H1 (cell line): ENCODE measurements at regions not wholly inside any gene's neighbourhood (a gene's known extent, or its start where the extent isn't known, plus 50 kb on each side); places are given as distances from the start of the nearest gene placed in this dataset.
A peak's percentile ranks its signal among the peaks of the same experiment; 100 is the strongest.

Experiments
- CTCF ChIA-PET: fragments of 300-600 bp; sonication (Branson Sonifier 250); formaldehyde crosslinking; loops from one replicate; lab custom pipeline; 2021; ENCODE audit not compliant: partially characterized antibody; lab: Charles Lee
- POLR2A ChIA-PET: fragments of 300-600 bp; sonication (Branson Sonifier 250); formaldehyde crosslinking; loops from one replicate; lab custom pipeline; 2021; ENCODE audit warnings: inconsistent platforms; ENCODE audit not compliant: partially characterized antibody; lab: Charles Lee
- DNase-seq, 2 experiments: peaks; one replicate each; pipeline versions ENCODE4 v3.0.0 to v3.0.0-alpha.2; 2010 to 2022; ENCODE audit warnings: low spot score in 2 of 2, low read depth in 1 of 2, mixed read lengths in 1 of 2
- FAIRE-seq: peaks from 2 replicates; lab custom pipeline; 2011; peaks lifted over from hg19 to GRCh38; lab: Jason Lieb, UNC
- H2AFZ ChIP-seq: 2 replicates; pipeline ENCODE4 v1.8.1; 2012; ENCODE audit warnings: low read length, inconsistent platforms
- H2AK5ac ChIP-seq: 2 replicates; pipeline ENCODE4 v1.6.1; 2013; ENCODE audit warnings: low read depth, low read length
- H2BK120ac ChIP-seq: replicated peaks from 2 replicates; pipeline ENCODE3; 2013; ENCODE audit warnings: low read depth, low read length, inconsistent platforms
- H2BK12ac ChIP-seq: 2 replicates; pipeline ENCODE4 v1.6.1; 2013; ENCODE audit warnings: low read depth, low read length
- H2BK15ac ChIP-seq: 2 replicates; pipeline ENCODE4 v1.6.1; 2013; ENCODE audit warnings: low read length
- H2BK20ac ChIP-seq: 2 replicates; pipeline ENCODE4 v1.6.1; 2013; ENCODE audit warnings: low read length
- H2BK5ac ChIP-seq: 2 replicates; pipeline ENCODE4 v1.6.1; 2013; ENCODE audit warnings: low read depth, low read length
- H3K14ac ChIP-seq: 2 replicates; pipeline ENCODE4 v1.6.1; 2013; ENCODE audit warnings: inconsistent platforms; ENCODE audit not compliant: insufficient read length
- H3K18ac ChIP-seq: 2 replicates; pipeline ENCODE4 v1.6.1; 2013; ENCODE audit warnings: low read length; ENCODE audit errors: extremely low read depth
- H3K23ac ChIP-seq: 2 replicates; pipeline ENCODE4 v1.6.1; 2013; ENCODE audit warnings: inconsistent platforms; ENCODE audit not compliant: insufficient read length
- H3K23me2 ChIP-seq: 2 replicates; pipeline ENCODE4 v1.6.1; 2013; ENCODE audit warnings: low read depth, low read length
- H3K27ac ChIP-seq: 2 replicates; pipeline ENCODE4 v1.6.1; 2011; ENCODE audit warnings: low read depth, low read length, inconsistent platforms
- H3K27me3 ChIP-seq, 4 experiments: replicated peaks in 1 of 4; 1 replicate in 1 of 4; 2 replicates in 3 of 4; pipeline versions ENCODE4 v1.6.1 to v1.8.1; 2011 to 2013; ENCODE audit warnings: low read length in 3 of 4, mild to moderate bottlenecking in 3 of 4, inconsistent platforms in 2 of 4, mixed read lengths in 2 of 4, moderate library complexity in 1 of 4; ENCODE audit not compliant: control insufficient read depth in 3 of 4, insufficient read depth in 3 of 4; ENCODE audit errors: extremely low read depth in 1 of 4
- H3K36me3 ChIP-seq, 4 experiments: 2 replicates each; pipeline versions ENCODE4 v1.6.1 to v1.8.1; 2011 to 2013; ENCODE audit warnings: mild to moderate bottlenecking in 4 of 4, low read length in 3 of 4, moderate library complexity in 2 of 4, control low read depth in 1 of 4, inconsistent platforms in 1 of 4; ENCODE audit not compliant: insufficient read depth in 4 of 4, control insufficient read depth in 2 of 4
- H3K4ac ChIP-seq: replicated peaks from 2 replicates; pipeline ENCODE3; 2013; ENCODE audit warnings: low read length, low read depth, mixed read lengths, inconsistent platforms; ENCODE audit not compliant: insufficient read length
- H3K4me1 ChIP-seq, 4 experiments: replicated peaks in 1 of 4; 1 replicate in 1 of 4; 2 replicates in 3 of 4; pipeline versions ENCODE4 v1.6.1 to v1.8.1; 2011 to 2013; ENCODE audit warnings: low read length in 3 of 4, inconsistent platforms in 2 of 4, mixed read lengths in 1 of 4; ENCODE audit not compliant: insufficient read depth in 4 of 4, control insufficient read depth in 3 of 4
- H3K4me2 ChIP-seq, 2 experiments: 2 replicates each; pipeline versions ENCODE4 v1.6.1 to v1.8.1; 2011 to 2013; ENCODE audit warnings: low read depth in 2 of 2, low read length in 2 of 2, control low read depth in 1 of 2, inconsistent platforms in 1 of 2, mild to moderate bottlenecking in 1 of 2; ENCODE audit not compliant: insufficient read depth in 1 of 2
- H3K4me3 ChIP-seq, 4 experiments: fragments of 200-600, 300-600 bp in 1 of 4; sonication (generic), shearing (Covaris generic), sonication (Bioruptor Twin) in 1 of 4; 2 replicates each; pipeline versions ENCODE4 v1.5.1 to v1.8.1; 2011 to 2016; ENCODE audit warnings: low read length in 4 of 4, low read depth in 3 of 4, control low read depth in 2 of 4, inconsistent platforms in 2 of 4, mild to moderate bottlenecking in 2 of 4, mixed read lengths in 1 of 4, moderate library complexity in 1 of 4; ENCODE audit not compliant: insufficient read depth in 2 of 4; ENCODE audit errors: extremely low read depth in 1 of 4
- H3K56ac ChIP-seq: replicated peaks from 2 replicates; pipeline ENCODE3; 2013; ENCODE audit warnings: low read depth, mild to moderate bottlenecking, mixed read lengths, low read length, inconsistent platforms; ENCODE audit not compliant: insufficient read length
- H3K79me1 ChIP-seq: 2 replicates; pipeline ENCODE4 v1.6.1; 2013; ENCODE audit warnings: low read depth, low read length, control low read depth
- H3K79me2 ChIP-seq, 2 experiments: 2 replicates each; pipeline versions ENCODE4 v1.6.1 to v1.8.1; 2012 to 2013; ENCODE audit warnings: low read length in 2 of 2, mild to moderate bottlenecking in 2 of 2, inconsistent platforms in 1 of 2; ENCODE audit not compliant: insufficient read depth in 2 of 2, control insufficient read depth in 1 of 2
- H3K9ac ChIP-seq, 4 experiments: replicated peaks in 1 of 4; 1 replicate in 1 of 4; 2 replicates in 3 of 4; pipeline versions ENCODE4 v1.6.1 to v1.8.1; 2011 to 2013; ENCODE audit warnings: low read depth in 3 of 4, low read length in 3 of 4, control low read depth in 2 of 4, mild to moderate bottlenecking in 2 of 4, moderate library complexity in 2 of 4, inconsistent platforms in 1 of 4; ENCODE audit errors: extremely low read depth in 1 of 4
- H3K9me3 ChIP-seq, 2 experiments: 2 replicates each; pipeline versions ENCODE4 v1.6.1 to v1.8.1; 2012 to 2013; ENCODE audit warnings: mild to moderate bottlenecking in 2 of 2, moderate library complexity in 2 of 2, control low read depth in 1 of 2, inconsistent platforms in 1 of 2, low read depth in 1 of 2, low read length in 1 of 2, mixed read lengths in 1 of 2; ENCODE audit not compliant: insufficient read depth in 2 of 2
- H4K20me1 ChIP-seq, 2 experiments: replicated peaks in 1 of 2; 2 replicates each; pipeline versions ENCODE3 to v1.8.1; 2011 to 2013; ENCODE audit warnings: inconsistent platforms in 2 of 2, low read length in 2 of 2, mild to moderate bottlenecking in 1 of 2; ENCODE audit not compliant: insufficient read depth in 2 of 2, control insufficient read depth in 1 of 2
- H4K5ac ChIP-seq: 2 replicates; pipeline ENCODE4 v1.6.1; 2013; ENCODE audit warnings: low read length, low read depth, mixed read lengths, inconsistent platforms; ENCODE audit not compliant: insufficient read length
- H4K8ac ChIP-seq: 2 replicates; pipeline ENCODE4 v1.8.0; 2013; ENCODE audit warnings: mild to moderate bottlenecking, moderate library complexity, low read length, inconsistent platforms; ENCODE audit not compliant: insufficient read depth; ENCODE audit errors: extremely low read depth
- H4K91ac ChIP-seq: replicated peaks from 2 replicates; pipeline ENCODE3; 2013; ENCODE audit warnings: low read length, mixed read lengths, inconsistent platforms; ENCODE audit not compliant: insufficient read length
- BCL11A ChIP-seq, 2 experiments: IDR thresholded peaks; one replicate each; pipeline ENCODE4 v1.6.1; 2011; ENCODE audit warnings: low read depth in 2 of 2, low read length in 2 of 2, mild to moderate bottlenecking in 2 of 2
- CTCF ChIP-seq, 3 experiments: IDR thresholded peaks; 1 replicate in 2 of 3; 2 replicates in 1 of 3; pipeline versions ENCODE4 v1.5.1 to v1.6.1; 2011; ENCODE audit warnings: low read length in 3 of 3, mild to moderate bottlenecking in 3 of 3, inconsistent platforms in 2 of 3, low read depth in 1 of 3, moderate library complexity in 1 of 3; ENCODE audit not compliant: insufficient read depth in 1 of 3; ENCODE audit errors: control extremely low read depth in 1 of 3
- HDAC2 ChIP-seq, 2 experiments: fragments of 300-600 bp in 1 of 2; sonication (generic) in 1 of 2; IDR thresholded peaks; 2 replicates each; pipeline ENCODE4 v1.6.1; 2011 to 2012; ENCODE audit warnings: low read depth in 2 of 2, low read length in 2 of 2, mild to moderate bottlenecking in 2 of 2, moderate library complexity in 2 of 2, borderline replicate concordance in 1 of 2, inconsistent platforms in 1 of 2
- POU5F1 ChIP-seq: IDR thresholded peaks from 2 replicates; pipeline ENCODE4 v1.6.1; 2011; ENCODE audit warnings: low read depth, mild to moderate bottlenecking, low read length, moderate library complexity
- RAD21 ChIP-seq, 2 experiments: IDR thresholded peaks in 1 of 2; conservative IDR thresholded peaks in 1 of 2; 2 replicates each; pipeline ENCODE4 v1.6.1; 2011; ENCODE audit warnings: low read depth in 2 of 2, low read length in 2 of 2, improper control_type of control experiment in 1 of 2, inconsistent platforms in 1 of 2, mild to moderate bottlenecking in 1 of 2, moderate library complexity in 1 of 2
- SIX5 ChIP-seq: IDR thresholded peaks from 2 replicates; pipeline ENCODE4 v1.6.1; 2011; ENCODE audit warnings: mild to moderate bottlenecking, low read depth, low read length
- SP4 ChIP-seq: IDR thresholded peaks from 2 replicates; pipeline ENCODE4 v1.6.1; 2012; ENCODE audit warnings: low read length, inconsistent platforms
- TEAD4 ChIP-seq: IDR thresholded peaks from 2 replicates; pipeline ENCODE4 v1.6.1; 2012; ENCODE audit warnings: low read depth, low read length, inconsistent platforms, mixed read lengths
- YY1 ChIP-seq: IDR thresholded peaks from 2 replicates; pipeline ENCODE4 v1.6.1; 2011; ENCODE audit warnings: low read depth, mild to moderate bottlenecking, low read length
- WGBS, 2 experiments: shearing (Covaris generic) in 1 of 2; methylation state at CpG; one replicate each; pipeline versions ENCODE4 v1.1.6 to v1.1.7; 2013 to 2015; ENCODE audit warnings: low lambda C conversion rate in 2 of 2, mixed read lengths in 2 of 2, inconsistent platforms in 1 of 2, low coverage in 1 of 2, missing lambda C conversion rate in 1 of 2; ENCODE audit not compliant: insufficient replicate concordance in 2 of 2, insufficient coverage in 1 of 2, insufficient read length in 1 of 2; ENCODE audit errors: extremely low coverage in 1 of 2, missing lambda C conversion rate in 1 of 2; 5-methylcytosine and 5-hydroxymethylcytosine counted together

GRCh38 chr3:153835540-153835939 is 285.6 kb upstream of the ARHGEF26 start:
- Histone ChIP-seq H3K4me3 (no peak overlapping the region), H3K4me2 (no peak overlapping the region), H2BK20ac (no peak overlapping the region), H3K79me1 (no peaks in the 10 kb centered on the region), H2BK15ac (no peak overlapping the region), H2AK5ac (no peak overlapping the region), H3K79me2 (no peaks in the 10 kb centered on the region), H4K5ac (no peak overlapping the region), H3K23ac (no peak overlapping the region), H3K56ac (no peak overlapping the region), H4K91ac (no peak overlapping the region), H2BK5ac (no peak overlapping the region), H3K9ac (no peak overlapping the region), H2AFZ (no peak overlapping the region), H3K18ac (no peak overlapping the region), H3K9me3 (no peaks in the 10 kb centered on the region), H3K23me2 (no peaks in the 10 kb centered on the region), H2BK12ac (no peak overlapping the region), H4K8ac (no peak overlapping the region), H3K27ac (no peak overlapping the region), H3K14ac (no peak overlapping the region)
- ChIA-PET POLR2A (no interaction called here), CTCF (interaction anchor here (0.7 to 3.3 kb wide), 14 partner anchors 9 to 417 kb away, joined by 3 to 18 read pairs (median 3); no protein-coding TSS in a partner anchor)
- no peak for FAIRE-seq
- WGBS, 2 experiments, result 83% methylated on average over 3 of the region's 3 CpGs; no CpG with 5 or more reads in 1 of the 2 experiments
- no peak for DNase-seq
- TF ChIP-seq HDAC2 (IDR thresholded peaks at IDR 0.05; ENCODE audit: borderline replicate concordance in 1 of 2, low read depth in 2 of 2, low read length in 2 of 2) (no peak), TEAD4 (no peak), SP4 (no peak), CTCF (IDR thresholded peaks at IDR 0.05; ENCODE audit: control extremely low read depth in 1 of 3, insufficient read depth in 1 of 3, low read depth in 1 of 3, low read length in 3 of 3) (peak; percentile 41 to 57 (median 50)), BCL11A (IDR thresholded peaks at IDR 0.05; ENCODE audit: low read depth in 2 of 2, low read length in 2 of 2) (no peak), POU5F1 (no peak), YY1 (peak; percentile 85), RAD21 (IDR thresholded peaks at IDR 0.05 in 1 of 2, conservative IDR thresholded peaks at IDR 0.05 in 1 of 2; ENCODE audit: low read depth in 2 of 2, low read length in 2 of 2) (peak; percentile 43 to 51; a peak in 3 of 4 replicates), SIX5 (no peak)
- TF ChIP-seq, all 59 proteins: peak for 3
- Histone ChIP-seq H3K36me3 (no peaks in the 10 kb centered on the region), H3K4me1 (no peaks in the 10 kb centered on the region), H2BK120ac (no peak overlapping the region), H3K27me3 (no peaks in the 10 kb centered on the region), H4K20me1 (no peaks in the 10 kb centered on the region), H3K4ac (no peak overlapping the region)
